A549 (cell line): ENCODE measurements at regions not wholly inside any gene's neighbourhood (a gene's known extent, or its start where the extent isn't known, plus 50 kb on each side); places are given as distances from the start of the nearest gene placed in this dataset.

ENCODE experiments used
- CTCF ChIP-seq: fragments of >200 bp; sonication (Bioruptor Twin); formaldehyde crosslinking; IDR thresholded peaks from 3 replicates; pipeline ENCODE4 v1.5.1; 2016
- EP300 ChIP-seq, 2 experiments: fragments of >200 bp; sonication (Bioruptor Twin); formaldehyde crosslinking; IDR thresholded peaks; 2 replicates in 1 of 2; 3 replicates in 1 of 2; pipeline ENCODE4 v1.6.1; 2016 to 2017
- MAX ChIP-seq: IDR thresholded peaks from 2 replicates; pipeline ENCODE4 v1.6.1; 2012
- MYC ChIP-seq: IDR thresholded peaks from 2 replicates; pipeline ENCODE4 v1.6.1; 2012; ENCODE audit warnings: mild to moderate bottlenecking, inconsistent platforms, low read length, improper control_type of control experiment, borderline replicate concordance

- TF ChIP-seq CTCF (no peak), MAX (no peak), MYC (no peak), EP300 (IDR thresholded peaks at IDR 0.05) (no peak)
Observed at GRCh38 chr22:22827187-22827939, 60.3 kb upstream of the IGLL5 start.
